ENCODE measurements at regions not wholly inside any gene's neighbourhood (a gene's known extent, or its start where the extent isn't known, plus 50 kb on each side); places are given as distances from the start of the nearest gene placed in this dataset.
"Not testable (repeated sequence)": the region's sequence is repeated elsewhere in the genome, so short reads cannot be mapped to it uniquely, and the experiment has no call there.

DNA sequence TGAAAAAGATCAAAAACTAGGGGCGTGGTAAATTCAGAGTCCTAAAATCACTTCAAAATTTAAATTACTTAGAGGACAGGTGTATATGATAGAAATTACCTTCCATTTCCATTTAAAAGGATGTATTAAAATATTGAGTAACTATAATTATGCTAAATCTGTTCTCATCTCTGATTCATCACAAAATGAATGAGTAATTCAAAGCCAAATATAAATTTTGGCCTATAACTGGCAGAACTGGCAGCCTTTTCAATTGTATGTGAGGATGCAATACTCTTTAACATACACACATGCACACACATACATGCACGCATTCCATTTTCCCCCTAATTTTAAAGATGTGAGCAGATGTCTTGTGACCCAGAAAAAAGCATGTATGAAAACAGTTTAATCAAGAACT is 194.6 kb downstream of the EPM2A start:
- no peak for DNase-seq

DNA sequence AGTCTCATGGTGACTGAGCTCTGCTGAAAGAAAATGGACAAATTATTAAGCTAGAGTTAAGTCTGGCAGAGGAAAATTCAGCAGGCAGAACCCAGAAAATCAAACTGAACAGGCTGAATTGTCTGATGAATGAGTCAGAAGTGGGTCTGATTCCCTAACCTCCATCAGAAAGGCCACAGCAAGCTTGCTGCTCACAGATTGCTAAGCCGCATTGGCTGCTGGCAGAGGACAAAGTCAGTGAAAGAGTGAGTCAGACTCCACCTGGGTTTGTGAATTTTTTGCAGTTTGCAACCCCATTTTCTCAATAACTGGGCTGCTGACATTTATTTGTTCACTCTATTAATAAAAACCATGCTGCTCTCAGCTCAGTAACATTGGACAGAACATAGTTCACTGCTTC is 191.3 kb downstream of the EPM2A start:
- no peak for DNase-seq

DNA sequence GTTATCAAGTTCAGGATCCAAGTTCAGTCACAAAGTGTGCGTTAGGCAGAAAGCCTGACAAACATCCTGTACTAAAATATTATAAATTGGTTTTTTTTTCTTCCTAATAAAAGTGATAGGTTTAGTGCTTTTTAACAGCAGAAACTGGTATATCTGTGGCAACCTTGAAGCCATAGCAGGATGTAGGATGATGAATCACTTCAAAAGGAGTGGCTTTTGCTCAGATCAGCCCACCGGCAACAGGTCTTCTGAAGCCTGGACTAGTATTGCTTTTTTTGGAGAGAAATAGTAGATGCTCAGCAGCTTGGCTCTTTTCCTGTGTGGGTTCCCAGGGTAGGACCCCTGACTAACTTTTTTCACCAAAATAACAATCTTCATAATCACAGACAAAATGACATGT is 190.8 kb downstream of the EPM2A start:
- DNase-seq, result no peak

DNA sequence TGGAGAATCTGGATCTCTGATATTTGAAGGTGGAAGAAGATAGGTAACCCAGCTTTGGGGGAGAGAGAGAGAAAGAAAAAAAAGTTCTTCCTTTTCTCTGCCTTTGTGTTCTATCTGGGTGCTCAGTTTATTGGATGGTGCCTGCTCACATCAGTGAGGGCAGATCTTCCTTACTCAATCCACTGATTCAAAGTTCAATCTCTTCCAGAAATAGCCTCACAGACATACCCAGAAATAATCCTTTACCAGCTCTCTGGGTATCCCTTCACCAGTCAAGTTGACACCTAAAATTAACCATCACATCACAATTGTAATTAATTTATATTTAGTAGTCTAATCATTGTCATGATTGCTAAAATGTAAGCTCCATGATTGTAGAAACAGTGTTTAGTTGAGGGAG is 189.1 kb downstream of the EPM2A start:
- DNase-seq, result no peak

DNA sequence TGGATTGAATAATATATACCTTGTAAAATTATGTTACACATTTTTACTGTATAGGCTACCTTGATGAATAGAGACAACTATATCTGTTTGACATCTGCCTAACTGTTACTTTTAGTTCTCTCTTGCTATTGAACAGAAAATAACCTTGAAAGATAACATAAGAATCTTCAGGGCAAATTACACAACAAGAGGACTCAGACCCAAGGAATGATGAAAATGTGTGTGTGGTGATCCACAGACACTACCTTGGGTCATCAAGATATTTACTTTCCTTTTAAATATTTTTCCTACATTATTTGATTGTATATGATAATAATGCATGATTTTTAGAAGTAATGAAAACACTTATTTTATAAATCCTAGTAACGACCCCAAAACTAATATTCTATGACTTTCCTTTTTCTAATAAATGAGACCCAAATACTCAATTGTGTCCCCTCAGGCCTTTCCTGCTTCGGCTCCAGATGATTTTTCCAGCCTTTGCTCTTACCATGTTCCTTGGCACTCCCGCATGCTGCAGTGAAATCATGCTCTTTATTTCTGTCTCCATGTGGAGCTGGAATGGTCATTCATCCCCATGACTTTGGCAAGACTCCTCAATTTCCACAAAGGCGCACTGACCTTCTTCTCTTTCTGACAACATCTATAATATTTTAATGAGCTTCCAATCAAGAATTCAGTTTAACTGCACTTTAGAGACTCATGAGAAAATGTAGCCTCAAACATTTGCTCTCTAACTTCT is 187.6 kb downstream of the EPM2A start:
- DNase-seq, result no peak

DNA sequence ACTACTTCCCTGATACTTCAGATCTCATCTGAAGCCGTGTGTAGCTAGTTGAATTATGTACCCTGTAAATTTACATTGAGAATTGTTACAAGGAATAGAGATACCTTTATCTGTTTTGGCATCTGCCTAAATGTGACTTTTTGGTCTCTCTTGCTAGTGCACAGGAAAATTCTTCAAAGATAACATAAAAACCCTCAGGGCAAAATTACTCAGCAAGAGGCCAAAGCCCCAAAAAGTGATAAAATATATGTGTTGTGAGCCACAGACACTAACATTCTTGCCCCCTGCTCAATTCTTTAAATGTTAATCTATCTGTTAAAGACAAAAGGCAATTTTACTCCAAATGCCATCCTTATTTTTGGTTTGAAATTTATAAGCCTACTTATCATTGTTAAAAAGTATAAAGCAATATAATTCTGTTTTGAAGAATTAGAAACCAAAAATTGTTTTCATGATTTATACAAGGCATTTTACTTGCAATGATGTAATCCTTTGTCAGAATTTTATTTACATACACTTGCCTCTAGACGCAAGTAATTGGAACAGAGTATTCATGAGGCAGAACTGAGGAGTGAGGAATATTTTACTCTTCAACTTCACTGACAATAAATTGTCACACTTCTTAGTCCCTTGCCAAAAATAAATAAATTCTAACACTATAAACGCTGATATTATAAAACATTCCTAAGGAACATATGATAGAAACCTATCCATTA is 186.2 kb downstream of the EPM2A start:
- no peak for DNase-seq

DNA sequence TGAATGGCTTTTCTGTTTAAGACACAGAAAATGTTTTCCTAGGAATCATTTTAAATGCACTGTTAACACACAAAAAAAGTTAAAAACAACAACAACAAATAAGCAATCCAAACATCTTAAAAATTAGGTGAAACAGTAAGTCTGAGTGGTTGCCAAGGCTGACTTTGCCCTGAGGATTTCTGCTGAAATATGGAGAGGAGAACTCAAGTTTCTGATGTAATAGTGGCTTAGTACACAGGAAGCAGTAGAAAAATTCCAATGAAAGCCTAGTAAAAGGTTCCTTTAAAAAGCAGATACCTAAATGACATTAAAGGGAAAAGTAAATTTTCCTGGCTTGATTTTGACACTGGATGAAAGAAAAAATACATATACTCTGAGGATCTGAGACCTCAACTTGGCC is 184.2 kb downstream of the EPM2A start:
- DNase-seq, result no peak

DNA sequence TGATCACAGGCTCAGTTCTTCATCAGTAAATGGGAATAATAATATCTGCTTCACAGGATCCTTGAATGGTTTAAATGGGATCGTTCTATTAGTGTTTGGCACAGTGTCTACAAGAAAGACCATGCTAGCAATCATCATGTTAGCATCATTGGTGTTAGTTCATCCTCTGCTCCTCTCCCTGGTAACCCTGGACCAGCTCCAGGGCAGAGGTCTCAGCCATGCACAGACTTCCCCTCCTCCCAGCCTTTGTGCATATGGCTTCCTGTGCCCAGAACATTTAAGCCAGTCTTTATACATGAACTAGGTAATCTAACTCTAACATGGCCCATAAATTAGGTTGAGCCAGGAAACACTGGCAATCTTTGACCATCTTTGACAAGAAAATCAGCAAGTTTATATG is 180.2 kb downstream of the EPM2A start:
- DNase-seq, result no peak

DNA sequence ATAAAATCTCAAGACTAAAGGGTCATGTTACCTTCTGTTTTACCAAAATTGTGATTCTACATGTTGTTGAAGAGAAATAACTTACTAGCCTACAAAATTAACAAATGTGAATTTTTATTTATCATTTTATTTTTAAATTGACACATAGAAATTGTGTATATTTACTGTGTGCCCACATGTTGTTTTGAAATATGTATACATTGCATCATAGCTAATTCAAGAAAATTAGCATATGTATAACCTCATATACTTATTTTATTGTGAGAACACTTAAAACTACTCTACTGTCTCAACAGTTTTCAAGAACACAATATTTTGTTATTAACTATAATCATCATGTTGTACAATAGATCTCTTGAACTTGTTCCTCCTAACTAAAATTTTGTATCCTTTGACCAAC is 177.8 kb downstream of the EPM2A start:
- DNase-seq, result no peak

DNA sequence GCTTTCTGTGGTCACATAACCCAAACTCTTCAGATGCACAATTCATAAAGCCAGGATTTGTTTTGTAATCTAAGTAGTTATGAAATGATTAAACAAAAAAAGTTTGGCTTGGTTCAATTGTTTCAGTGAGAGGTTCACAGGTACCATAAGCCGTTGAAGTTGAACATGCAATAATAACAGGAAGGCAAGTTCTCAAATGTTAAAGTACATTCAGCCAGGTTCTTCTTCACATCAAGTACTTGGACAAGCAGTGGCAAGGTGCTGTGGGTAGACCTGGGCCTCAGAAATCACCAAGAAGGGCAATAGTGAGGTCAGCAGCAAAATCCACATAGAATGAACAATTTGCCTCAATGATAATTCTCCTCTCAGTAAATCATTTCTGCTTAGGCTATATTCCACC is 175.5 kb downstream of the EPM2A start:
- DNase-seq, result no peak

DNA sequence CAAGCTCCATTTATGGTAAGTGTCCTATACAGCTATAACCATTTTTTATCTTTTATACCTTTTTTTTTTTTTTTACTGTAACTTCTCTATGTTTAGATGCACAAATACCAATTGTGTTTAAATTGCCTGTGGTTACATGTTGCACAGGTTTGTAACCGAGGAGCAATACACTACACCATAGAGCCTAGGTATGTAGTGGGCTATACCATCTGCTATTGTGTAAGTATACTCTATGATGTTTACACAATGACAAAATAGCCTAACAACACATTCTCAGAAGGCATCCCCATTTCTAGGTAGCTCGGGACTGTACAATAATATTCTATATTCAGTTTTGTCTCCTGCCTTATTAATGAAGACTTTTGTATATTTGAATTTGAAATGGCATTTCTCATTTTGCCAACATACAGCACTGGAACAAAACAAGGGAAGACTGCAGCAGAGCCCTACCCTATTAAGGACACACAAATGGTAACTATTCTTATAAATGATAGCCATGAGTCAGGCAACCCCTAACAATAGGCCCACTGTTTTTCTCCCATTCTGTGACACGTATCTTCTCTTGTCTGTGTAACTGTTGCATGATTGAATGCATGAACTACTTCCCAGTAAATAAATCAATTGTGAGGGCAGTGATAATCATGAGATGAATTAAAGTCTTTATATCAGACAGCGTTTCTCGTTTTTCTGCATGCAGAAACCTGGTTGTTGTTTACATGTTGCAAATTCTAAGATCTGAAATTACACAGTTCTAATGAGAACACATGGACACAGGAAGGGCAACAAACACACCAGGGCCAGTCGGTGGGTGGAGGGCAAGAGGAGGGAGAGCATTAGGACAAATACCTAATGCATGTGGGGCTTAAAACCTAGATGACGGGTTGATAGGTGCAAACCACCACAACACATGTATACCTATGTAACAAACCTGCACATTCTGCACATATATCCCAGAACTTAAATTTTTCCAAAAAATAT is 173.9 kb downstream of the EPM2A start:
- DNase-seq, result no peak

DNA sequence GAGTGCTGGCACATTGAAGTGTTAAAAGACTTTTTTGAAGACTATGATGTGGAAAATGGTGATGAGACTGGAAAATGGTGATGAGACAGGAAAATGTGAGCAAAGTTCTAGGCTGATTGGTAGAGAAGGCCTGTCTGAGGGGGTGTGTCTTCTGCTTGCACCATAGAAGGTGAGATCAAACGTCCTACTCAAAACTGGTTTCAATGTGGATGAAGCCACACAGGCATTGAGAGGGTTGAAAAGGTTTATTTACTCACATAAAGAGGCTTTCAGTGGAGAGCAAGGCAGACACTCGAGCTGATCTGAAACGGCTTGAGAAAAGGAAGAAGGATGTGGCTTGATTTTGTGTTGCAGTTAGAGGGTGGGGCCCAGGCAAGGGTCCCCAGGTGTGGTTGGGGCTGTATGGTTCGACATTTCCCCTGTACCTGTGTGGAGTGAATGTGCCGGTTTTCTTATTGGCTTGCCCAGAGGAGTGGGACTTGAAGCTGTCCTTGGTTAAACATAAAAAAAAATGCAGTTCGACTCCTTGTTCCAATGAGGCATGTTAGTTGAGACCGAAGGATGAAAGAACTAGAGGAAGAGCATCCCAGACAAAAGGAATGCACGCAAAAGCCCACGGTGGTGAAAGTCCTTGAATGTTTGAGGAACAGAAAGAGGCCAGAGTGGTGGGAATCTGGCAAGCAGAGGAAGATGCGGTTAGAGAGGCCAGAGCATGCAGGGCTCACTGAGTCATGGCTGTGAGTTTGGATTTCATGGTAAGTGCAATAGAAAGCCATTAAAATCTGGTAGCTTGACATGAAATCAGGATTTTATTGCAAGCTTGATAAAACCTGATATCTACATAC is 172.3 kb downstream of the EPM2A start:
- no peak for DNase-seq

DNA sequence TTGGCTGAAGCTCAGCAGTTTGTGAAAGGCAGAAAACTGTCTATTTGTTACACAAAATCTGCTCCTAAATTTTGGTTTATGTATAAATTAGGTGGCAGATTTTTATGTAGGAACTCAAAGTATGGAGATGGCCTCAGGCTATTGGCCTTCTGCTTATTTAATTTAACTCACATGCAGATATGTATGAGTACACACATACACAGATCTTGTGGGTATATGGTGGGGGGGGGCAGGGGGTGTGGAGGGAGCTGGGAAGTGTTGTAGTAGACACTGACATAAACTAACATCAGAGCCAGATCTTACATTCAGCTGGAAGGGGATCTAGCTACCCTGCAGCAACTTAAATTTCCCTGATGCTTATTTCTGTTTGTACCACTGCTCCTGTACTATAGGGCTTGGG is 170.8 kb downstream of the EPM2A start:
- DNase-seq, result no peak

DNA sequence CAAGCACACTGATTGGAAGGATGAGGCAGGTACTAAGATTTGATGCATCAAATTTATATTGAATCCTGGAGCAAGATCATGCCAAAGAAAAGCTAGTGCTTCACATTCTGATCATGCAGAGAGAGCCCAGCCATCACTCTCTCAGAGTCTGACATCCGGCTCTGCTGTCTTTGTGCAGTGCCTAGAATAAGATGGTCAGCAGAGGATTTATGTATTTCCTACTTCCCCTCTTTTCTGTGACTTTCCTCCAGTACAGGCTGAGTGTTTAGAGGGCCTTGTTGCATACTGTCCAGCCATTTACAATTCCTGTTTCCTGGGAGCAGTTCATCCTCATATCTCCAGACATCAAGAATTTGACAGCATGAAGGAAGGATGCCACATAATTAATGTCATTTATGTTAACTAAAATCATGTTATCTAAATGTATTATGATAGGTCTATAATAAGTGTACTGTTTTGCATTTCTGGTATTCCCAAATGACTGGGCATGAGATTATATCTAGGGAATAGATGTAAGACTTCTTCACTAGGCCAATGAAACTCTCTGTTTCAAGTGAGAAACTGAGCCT is 167.6 kb downstream of the EPM2A start:
- DNase-seq, result no peak

DNA sequence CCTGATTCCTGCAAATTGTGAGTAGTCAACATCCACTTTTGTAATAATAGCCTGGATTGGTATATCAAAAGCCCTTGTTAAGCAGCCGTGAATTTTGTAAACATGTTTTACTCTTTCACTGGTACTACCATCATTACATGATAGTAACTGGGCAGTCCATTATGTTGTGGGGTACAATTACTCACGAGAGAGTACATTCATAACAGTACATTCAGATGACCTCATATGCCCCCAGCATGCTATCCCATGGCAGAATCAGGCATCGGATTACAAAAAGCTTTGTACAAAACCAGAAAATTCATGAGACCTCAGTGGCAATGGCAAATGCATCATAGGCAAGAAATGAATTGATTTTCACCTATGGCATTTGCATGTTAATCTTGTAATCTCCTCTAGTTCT is 166.2 kb downstream of the EPM2A start:
- DNase-seq, result no peak

DNA sequence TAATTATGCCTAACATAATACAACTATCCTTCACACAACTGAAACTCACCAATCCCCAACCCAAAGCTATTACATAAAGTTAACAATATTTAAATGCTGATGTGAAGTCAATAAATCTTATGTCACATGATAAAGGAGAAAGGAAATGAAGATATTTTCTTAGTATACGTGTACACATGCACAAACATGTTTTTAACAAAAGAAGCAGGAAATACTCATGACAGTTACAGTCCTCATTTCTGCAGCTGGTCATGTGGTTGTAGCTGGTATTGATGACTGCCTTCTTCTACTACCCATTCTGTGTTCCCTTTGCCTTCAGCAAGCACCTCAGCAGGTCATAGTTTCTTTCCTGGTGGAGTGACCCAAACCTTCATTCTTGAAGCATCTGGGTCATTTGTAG is 165.0 kb downstream of the EPM2A start:
- not testable (repeated sequence) for DNase-seq

DNA sequence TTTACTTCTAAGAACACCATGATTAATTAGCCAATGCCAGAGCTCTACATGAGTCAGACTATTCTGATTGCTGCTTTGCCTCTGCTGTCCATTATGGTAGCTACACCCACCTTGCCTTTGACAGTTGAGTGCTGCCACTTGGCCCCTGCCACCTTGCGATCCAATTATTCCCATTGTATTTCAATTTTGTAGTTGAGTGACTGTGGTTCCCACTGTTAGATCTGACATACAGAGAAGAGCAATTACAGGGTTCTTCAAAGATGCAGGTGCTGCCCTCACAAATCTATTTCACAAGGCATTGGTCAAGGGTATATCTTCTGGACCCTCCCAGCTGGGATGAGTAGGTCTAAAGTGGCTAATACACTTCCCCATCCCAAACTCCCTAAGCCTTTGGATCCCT is 161.1 kb downstream of the EPM2A start:
- not testable (repeated sequence) for DNase-seq
